ENCODE measurements at regions not wholly inside any gene's neighbourhood (a gene's known extent, or its start where the extent isn't known, plus 50 kb on each side); places are given as distances from the start of the nearest gene placed in this dataset.

DNA sequence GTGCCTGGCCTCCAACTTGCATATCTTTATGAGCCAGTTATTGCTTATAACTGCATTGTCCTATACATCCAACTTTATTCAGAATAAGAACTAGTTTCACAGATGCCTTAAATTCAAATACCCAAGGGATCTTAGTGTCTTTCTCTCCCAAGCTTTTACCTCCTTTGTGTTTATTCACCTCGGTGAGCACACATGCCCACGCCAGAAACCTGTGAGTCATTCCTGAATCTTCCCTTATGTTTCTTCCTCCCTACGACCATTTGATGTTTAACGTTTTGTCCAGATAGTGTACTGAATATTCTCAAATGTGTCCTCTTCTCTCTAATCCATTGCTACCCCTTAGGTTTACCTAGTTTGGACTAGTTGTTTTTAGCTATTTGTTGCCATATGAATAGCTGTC is 55.5 kb upstream of the MEGF10 start:
- no peak for DNase-seq (ENCODE audit: low read depth, low spot score)
- in situ Hi-C loops (cut with HindIII; ENCODE audit: low sequenced_read_pairs): no loop called here
- TF ChIP-seq, protein P1, sequence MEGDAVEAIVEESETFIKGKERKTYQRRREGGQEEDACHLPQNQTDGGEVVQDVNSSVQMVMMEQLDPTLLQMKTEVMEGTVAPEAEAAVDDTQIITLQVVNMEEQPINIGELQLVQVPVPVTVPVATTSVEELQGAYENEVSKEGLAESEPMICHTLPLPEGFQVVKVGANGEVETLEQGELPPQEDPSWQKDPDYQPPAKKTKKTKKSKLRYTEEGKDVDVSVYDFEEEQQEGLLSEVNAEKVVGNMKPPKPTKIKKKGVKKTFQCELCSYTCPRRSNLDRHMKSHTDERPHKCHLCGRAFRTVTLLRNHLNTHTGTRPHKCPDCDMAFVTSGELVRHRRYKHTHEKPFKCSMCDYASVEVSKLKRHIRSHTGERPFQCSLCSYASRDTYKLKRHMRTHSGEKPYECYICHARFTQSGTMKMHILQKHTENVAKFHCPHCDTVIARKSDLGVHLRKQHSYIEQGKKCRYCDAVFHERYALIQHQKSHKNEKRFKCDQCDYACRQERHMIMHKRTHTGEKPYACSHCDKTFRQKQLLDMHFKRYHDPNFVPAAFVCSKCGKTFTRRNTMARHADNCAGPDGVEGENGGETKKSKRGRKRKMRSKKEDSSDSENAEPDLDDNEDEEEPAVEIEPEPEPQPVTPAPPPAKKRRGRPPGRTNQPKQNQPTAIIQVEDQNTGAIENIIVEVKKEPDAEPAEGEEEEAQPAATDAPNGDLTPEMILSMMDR (IDR thresholded peaks at IDR 0.05; ENCODE audit: low read depth, low read length): no peak
- H3K4me3 ChIP-seq (ENCODE audit: low read depth, low read length): no peak overlapping the region

- no peak overlapping the region for H3K4me3 ChIP-seq (ENCODE audit: low read depth, low read length)
- TF ChIP-seq, protein P1 (IDR thresholded peaks at IDR 0.05; ENCODE audit: low read depth, low read length): no peak
- DNase-seq (ENCODE audit: low read depth, low spot score): no peak
- in situ Hi-C loops (cut with HindIII; ENCODE audit: low sequenced_read_pairs): no loop called here
Observed at GRCh38 chr5:127236254-127236653, 54.3 kb upstream of the MEGF10 start.
